ENCODE measurements at regions not wholly inside any gene's neighbourhood (a gene's known extent, or its start where the extent isn't known, plus 50 kb on each side); places are given as distances from the start of the nearest gene placed in this dataset.

GRCh38 chr11:119910650-119911049 lies 181.7 kb upstream of the NECTIN1 start:
- DNase-seq (ENCODE audit: low spot score in 2 of 2) (no peak), FAIRE-seq (no peak)

- no peak for FAIRE-seq
- DNase-seq (ENCODE audit: low spot score in 2 of 2): peak in 1 of 2 donors; percentile 25
These were observed 181.1 kb upstream of the NECTIN1 start for GRCh38 chr11:119910051-119910450.

- no peak for DNase-seq (ENCODE audit: low spot score in 2 of 2)
- FAIRE-seq: no peak
These were observed 180.5 kb upstream of the NECTIN1 start for GRCh38 chr11:119909495-119909894.

GRCh38 chr11:119909077-119909476 lies 180.1 kb upstream of the NECTIN1 start:
- DNase-seq (ENCODE audit: low spot score in 2 of 2) (no peak), FAIRE-seq (no peak)

GRCh38 chr11:119908573-119908904 lies 179.5 kb upstream of the NECTIN1 start:
- DNase-seq (ENCODE audit: low spot score in 2 of 2): no peak
- no peak for FAIRE-seq

GRCh38 chr11:119907878-119908572 lies 179.0 kb upstream of the NECTIN1 start:
- DNase-seq (ENCODE audit: low spot score in 2 of 2) (no peak), FAIRE-seq (no peak)

GRCh38 chr11:119907122-119907851 lies 178.3 kb upstream of the NECTIN1 start:
- DNase-seq (ENCODE audit: low spot score in 2 of 2): no peak
- no peak for FAIRE-seq

GRCh38 chr11:119906376-119906775 lies 177.4 kb upstream of the NECTIN1 start:
- no peak for FAIRE-seq

GRCh38 chr11:119905162-119905561 lies 176.2 kb upstream of the NECTIN1 start:
- FAIRE-seq (no peak), DNase-seq (ENCODE audit: low spot score in 2 of 2) (no peak)

More at GRCh38 chr11:119906376-119906775, 177.4 kb upstream of the NECTIN1 start:
- DNase-seq (ENCODE audit: low spot score in 2 of 2): no peak

GRCh38 chr11:119904531-119905035 lies 175.6 kb upstream of the NECTIN1 start:
- DNase-seq (ENCODE audit: low spot score in 2 of 2) (no peak), FAIRE-seq (no peak)

- FAIRE-seq: no peak
- DNase-seq (ENCODE audit: low spot score in 2 of 2): no peak
These were observed 174.8 kb upstream of the NECTIN1 start for GRCh38 chr11:119903821-119904220.

- DNase-seq (ENCODE audit: low spot score in 2 of 2) (no peak), FAIRE-seq (no peak)
These were observed 174.4 kb upstream of the NECTIN1 start for GRCh38 chr11:119903389-119903788.

GRCh38 chr11:119902656-119903231 lies 173.7 kb upstream of the NECTIN1 start:
- DNase-seq (ENCODE audit: low spot score in 2 of 2) (no peak), FAIRE-seq (no peak)

- FAIRE-seq (no peak), DNase-seq (ENCODE audit: low spot score in 2 of 2) (no peak)
These were observed 172.9 kb upstream of the NECTIN1 start for GRCh38 chr11:119901657-119902577.

GRCh38 chr11:119899997-119900396 lies 171.0 kb upstream of the NECTIN1 start:
- FAIRE-seq (no peak), DNase-seq (ENCODE audit: low spot score in 2 of 2) (no peak)

GRCh38 chr11:119897576-119897975 lies 168.6 kb upstream of the NECTIN1 start:
- no peak for DNase-seq (ENCODE audit: low spot score in 2 of 2)
- no peak for FAIRE-seq

GRCh38 chr11:119897046-119897440 lies 168.0 kb upstream of the NECTIN1 start:
- no peak for FAIRE-seq

GRCh38 chr11:119896387-119897045 lies 167.5 kb upstream of the NECTIN1 start:
- DNase-seq (ENCODE audit: low spot score in 2 of 2) (no peak), FAIRE-seq (no peak)

More at GRCh38 chr11:119897046-119897440, 168.0 kb upstream of the NECTIN1 start:
- no peak for DNase-seq (ENCODE audit: low spot score in 2 of 2)

- FAIRE-seq (no peak), DNase-seq (ENCODE audit: low spot score in 2 of 2) (no peak)
These were observed 167.0 kb upstream of the NECTIN1 start for GRCh38 chr11:119895981-119896380.

- no peak for DNase-seq (ENCODE audit: low spot score in 2 of 2)
- no peak for FAIRE-seq
These were observed 165.9 kb upstream of the NECTIN1 start for GRCh38 chr11:119894916-119895315.
